ENCODE measurements at regions not wholly inside any gene's neighbourhood (a gene's known extent, or its start where the extent isn't known, plus 50 kb on each side); places are given as distances from the start of the nearest gene placed in this dataset.

DNA sequence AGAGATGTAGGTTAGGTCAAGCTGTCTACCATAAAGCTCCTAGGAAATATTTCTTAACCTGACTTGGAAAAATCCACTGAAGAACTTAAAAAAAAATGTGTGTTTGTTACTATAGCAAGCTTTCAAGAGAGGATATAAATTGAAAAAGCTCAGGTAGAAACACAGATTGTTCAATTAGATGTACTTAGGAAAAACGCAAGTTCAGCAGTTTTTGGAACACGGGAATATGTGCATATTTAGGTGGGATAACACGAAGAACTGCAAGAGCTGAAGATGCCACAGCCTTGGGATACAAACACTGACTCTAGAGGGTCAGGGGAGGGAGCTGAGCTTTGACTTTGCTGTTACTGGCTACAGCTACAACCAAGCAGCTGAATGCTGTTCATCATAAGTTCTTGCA is 77.8 kb upstream of the FSHB start:
- no peak for DNase-seq (ENCODE audit: low read depth in 4 of 4, low spot score in 3 of 4)

DNA sequence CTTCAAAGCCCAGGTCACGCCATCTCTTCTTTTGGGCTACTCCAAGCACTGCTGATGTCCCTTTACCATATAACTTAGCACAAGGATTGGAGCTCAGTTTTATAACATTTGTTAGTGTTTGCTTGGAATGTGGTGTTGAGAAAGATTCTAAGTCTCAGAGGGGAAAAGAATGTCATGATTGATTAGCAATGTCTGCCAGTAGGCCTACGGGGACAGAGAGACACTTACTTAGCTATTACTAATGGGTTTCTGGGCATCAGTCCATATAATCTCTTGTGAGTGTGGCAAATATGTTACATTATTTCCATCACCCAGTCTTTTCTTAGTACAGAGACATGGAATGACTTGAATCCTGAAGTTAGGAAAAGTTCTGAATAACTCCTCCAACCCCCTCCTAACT is 75.4 kb upstream of the FSHB start:
- no peak for DNase-seq (ENCODE audit: low read depth in 4 of 4, low spot score in 3 of 4)

DNA sequence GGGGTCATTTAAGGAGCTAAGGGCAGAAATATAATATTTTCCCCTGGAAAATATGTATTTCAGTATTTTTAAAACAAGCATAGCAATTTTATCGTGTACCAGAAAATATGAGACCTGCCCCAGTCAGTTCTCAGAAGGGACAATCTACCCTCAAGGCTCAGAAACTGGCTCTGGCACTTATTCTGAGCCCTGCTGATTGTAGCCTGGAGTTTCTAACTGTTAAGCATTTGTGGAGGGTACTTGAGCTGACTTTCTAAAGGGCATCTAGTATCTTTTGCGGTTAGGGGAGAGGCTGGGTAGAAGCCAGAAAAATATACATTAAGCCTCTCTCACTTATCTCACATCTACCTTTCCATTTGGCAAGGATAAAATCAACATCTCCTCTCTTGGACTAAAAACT is 71.3 kb upstream of the FSHB start:
- DNase-seq (ENCODE audit: low read depth in 4 of 4, low spot score in 3 of 4) = no peak

DNA sequence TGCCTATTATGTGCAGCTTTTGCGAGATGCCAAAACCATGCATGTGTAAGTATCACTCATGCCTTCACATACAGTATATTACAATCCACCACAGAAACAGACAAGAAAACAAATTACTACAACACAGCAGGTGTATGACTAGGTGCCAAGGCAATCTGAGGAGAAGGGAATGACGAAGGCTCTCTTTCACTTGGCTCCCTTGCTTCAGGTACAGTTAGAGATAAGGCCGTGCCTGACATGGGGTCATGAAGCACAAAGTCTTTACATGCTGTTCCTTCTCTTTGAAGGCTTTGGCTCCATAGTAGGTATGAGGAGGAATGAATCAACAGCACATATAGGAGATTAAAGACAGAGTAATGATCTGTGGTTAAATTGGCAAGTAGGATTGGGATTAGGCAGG is 65.2 kb upstream of the FSHB start:
- DNase-seq (ENCODE audit: low read depth in 4 of 4, low spot score in 3 of 4) = no peak

DNA sequence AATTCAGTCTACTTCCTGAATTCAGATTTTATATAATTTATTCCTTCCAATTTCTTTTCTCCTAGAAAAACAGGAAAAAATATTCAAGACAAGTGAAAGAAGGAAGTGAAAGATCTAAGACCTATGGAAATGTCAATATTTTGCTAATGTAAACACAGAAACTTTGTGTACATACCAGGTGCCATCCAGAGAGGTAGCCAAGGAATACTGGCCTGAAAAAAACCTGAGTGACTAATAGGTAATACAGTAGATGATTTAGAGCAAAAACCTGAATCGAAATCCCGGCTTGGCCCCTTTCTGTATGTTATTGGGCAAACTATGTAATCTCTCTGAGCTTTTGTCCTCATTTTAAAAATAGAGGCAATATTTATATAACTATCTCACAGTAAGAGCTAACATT is 59.2 kb upstream of the FSHB start:
- no peak for DNase-seq (ENCODE audit: low read depth in 4 of 4, low spot score in 3 of 4)

DNA sequence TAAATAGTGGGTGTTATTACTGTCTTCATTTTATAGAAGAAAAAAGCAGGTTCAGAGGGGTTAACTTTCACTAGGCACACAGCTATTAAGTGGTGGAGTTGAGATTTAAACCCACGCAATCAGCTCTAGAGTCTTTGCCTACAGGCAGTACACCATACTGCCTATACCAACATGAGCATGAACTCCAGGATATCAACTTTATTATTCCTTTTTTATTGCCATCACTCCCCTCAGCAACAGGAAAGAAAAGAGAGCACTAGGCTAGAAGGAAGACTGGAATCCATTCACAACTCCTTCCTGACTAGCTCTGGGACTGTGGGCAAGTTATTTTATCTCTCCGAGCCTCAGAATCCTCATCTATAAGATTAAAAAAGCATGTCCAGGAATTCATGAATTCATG is 58.7 kb upstream of the FSHB start:
- DNase-seq (ENCODE audit: low read depth in 4 of 4, low spot score in 3 of 4) = no peak

DNA sequence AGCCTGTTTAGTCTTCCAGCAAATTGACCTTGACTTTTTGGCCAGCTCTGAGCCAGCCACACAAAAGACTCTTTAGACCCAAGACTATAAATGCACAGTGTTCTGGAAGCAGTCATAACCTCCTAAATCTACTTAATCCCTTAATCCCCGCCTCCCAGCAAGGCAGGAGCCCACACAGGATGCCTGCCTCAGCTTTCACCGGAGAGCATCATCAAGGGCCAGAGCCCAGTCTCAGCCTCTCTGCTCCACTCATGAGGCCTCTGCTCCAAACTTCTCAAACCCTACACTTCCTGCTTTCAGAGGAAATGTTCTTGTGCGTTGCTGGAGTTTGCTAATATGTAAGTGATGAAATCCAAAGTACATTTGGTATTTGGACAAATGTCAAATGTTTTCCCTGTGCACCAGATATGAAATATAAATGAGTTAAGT is 57.9 kb upstream of the FSHB start:
- DNase-seq (ENCODE audit: low read depth in 4 of 4, low spot score in 3 of 4) = no peak

DNA sequence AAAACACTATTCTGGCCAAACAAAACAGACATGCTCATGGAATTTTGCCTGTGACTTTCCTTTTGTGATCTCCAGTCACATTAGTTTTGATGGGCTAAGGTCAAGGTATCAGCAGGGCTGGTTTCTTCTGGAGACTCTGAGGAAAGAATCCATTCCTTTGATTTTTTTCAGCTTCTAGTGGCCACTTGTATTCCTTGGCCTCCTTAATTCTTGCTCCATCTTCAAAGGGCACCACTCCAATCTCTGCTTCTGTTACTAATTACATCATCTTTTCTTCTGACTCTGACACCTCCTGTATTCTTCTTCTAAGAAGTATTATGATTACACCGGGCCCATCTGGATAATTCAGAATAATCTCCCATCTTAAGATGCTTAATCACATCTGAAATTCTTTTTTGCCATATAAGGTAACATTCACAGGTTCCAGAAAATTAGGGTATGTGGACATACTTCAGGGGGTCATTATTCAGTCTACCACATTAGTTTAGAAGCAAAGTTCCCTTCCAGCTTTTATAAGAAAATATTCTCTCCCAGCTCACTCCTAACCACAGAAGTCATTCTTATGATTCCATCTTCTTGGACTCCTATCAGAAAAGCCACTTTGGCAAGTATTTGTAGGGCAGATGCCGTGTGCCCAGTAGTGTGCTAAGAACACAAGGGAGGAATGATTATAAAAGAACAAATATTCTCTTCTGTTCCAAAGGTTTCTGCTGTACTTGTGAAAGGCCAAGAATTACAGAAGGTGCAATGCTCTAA is 56.4 kb upstream of the FSHB start:
- DNase-seq (ENCODE audit: low read depth in 4 of 4, low spot score in 3 of 4) = no peak
